K562 (cell line): ENCODE measurements at regions not wholly inside any gene's neighbourhood (a gene's known extent, or its start where the extent isn't known, plus 50 kb on each side); places are given as distances from the start of the nearest gene placed in this dataset.

Experiments used
- ATAC-seq: fragments of 200-7000 bp; cut with Tn5 transposase; 3 replicates; pipeline ENCODE4 v1.9.1; 2020; ENCODE audit warnings: moderate library complexity
- BruUV-seq: library from RNA; stranded (reverse); fragments of 400-500 nt; replicated peaks from 2 replicates; lab custom pipeline; 2021; lab: Mats Ljungman, UMichigan
- CTCF ChIA-PET: fragments of 300-600 bp; formaldehyde crosslinking; extraction: SDS; loops from one replicate; lab custom pipeline; 2021; ENCODE audit warnings: low intra/inter-chr PET ratio; lab: Yijun Ruan, JAX
- POLR2A ChIA-PET: fragments of 300-600, 350-650 bp; sonication (Branson Sonifier 250); formaldehyde crosslinking; extraction: SDS; loops from one replicate; lab custom pipeline; 2021; ENCODE audit warnings: antibody characterized with exemption, inconsistent platforms; lab: Yijun Ruan, JAX
- DNase-seq, 4 experiments: peaks; one replicate each; pipeline versions ENCODE4 v3.0.0 to v3.0.0-alpha.2; 2011 to 2018; ENCODE audit warnings: low spot score in 3 of 4, mixed read lengths in 3 of 4; ENCODE audit errors: extremely low read depth in 1 of 4
- FAIRE-seq: peaks from 2 replicates; lab custom pipeline; 2011; peaks lifted over from hg19 to GRCh38; lab: Jason Lieb, UNC
- H2AFZ ChIP-seq: 2 replicates; pipeline ENCODE4 v1.6.0; 2011; ENCODE audit warnings: low read depth, low read length, control low read depth, inconsistent platforms
- H3K27ac ChIP-seq: fragments of 200-600 bp; 3 replicates; pipeline ENCODE4 v1.8.0; 2011; ENCODE audit warnings: low read depth, mild to moderate bottlenecking, control low read depth, inconsistent platforms, low read length, moderate library complexity, mixed read lengths; ENCODE audit errors: extremely low read depth
- H3K27me3 ChIP-seq, 2 experiments: fragments of 300-600 bp in 1 of 2; 2 replicates in 1 of 2; 3 replicates in 1 of 2; pipeline versions ENCODE4 v1.6.0 to v1.8.0; 2011; ENCODE audit warnings: inconsistent platforms in 2 of 2, low read length in 2 of 2, mild to moderate bottlenecking in 1 of 2, mixed read lengths in 1 of 2, moderate library complexity in 1 of 2; ENCODE audit not compliant: control insufficient read depth in 2 of 2, insufficient read depth in 2 of 2
- H3K36me3 ChIP-seq: fragments of 300-600 bp; 3 replicates; pipeline ENCODE4 v1.8.0; 2011; ENCODE audit warnings: mild to moderate bottlenecking, low read length, inconsistent platforms; ENCODE audit not compliant: control insufficient read depth, insufficient read depth
- H3K4me1 ChIP-seq, 2 experiments: fragments of 200-600 bp in 1 of 2; replicated peaks in 1 of 2; 2 replicates in 1 of 2; 3 replicates in 1 of 2; pipeline versions ENCODE4 v1.5.1 to v1.8.0; 2011; ENCODE audit warnings: inconsistent platforms in 2 of 2, low read length in 2 of 2, mild to moderate bottlenecking in 1 of 2, mixed read lengths in 1 of 2, moderate library complexity in 1 of 2; ENCODE audit not compliant: control insufficient read depth in 2 of 2, insufficient read depth in 2 of 2
- H3K4me2 ChIP-seq: 2 replicates; pipeline ENCODE4 v1.6.1; 2011; ENCODE audit warnings: low read length, control low read depth, inconsistent platforms, mixed read lengths; ENCODE audit not compliant: insufficient read depth
- H3K4me3 ChIP-seq: fragments of 200-600 bp; sonication (generic), shearing (Covaris generic); 2 replicates; pipeline ENCODE4 v1.5.1; 2016; ENCODE audit warnings: control low read depth, inconsistent platforms
- H3K79me2 ChIP-seq: fragments of 200-600 bp; 3 replicates; pipeline ENCODE4 v1.8.0; 2011; ENCODE audit warnings: low read length, inconsistent platforms; ENCODE audit not compliant: control insufficient read depth, insufficient read depth
- H3K9ac ChIP-seq, 2 experiments: 2 replicates each; pipeline versions ENCODE4 v1.6.0 to v1.6.1; 2011; ENCODE audit warnings: low read depth in 2 of 2, low read length in 2 of 2, control low read depth in 1 of 2, inconsistent platforms in 1 of 2, mild to moderate bottlenecking in 1 of 2, mixed read lengths in 1 of 2; ENCODE audit not compliant: insufficient read depth in 1 of 2
- H3K9me1 ChIP-seq: one replicate; pipeline ENCODE4 v1.6.0; 2011; ENCODE audit warnings: inconsistent platforms, mild to moderate bottlenecking, low read length, moderate library complexity; ENCODE audit not compliant: control insufficient read depth, insufficient read depth
- H3K9me3 ChIP-seq: replicated peaks from 2 replicates; pipeline ENCODE4 v1.5.1; 2011; ENCODE audit warnings: low read depth, low read length, inconsistent platforms; ENCODE audit not compliant: control insufficient read depth, insufficient read depth
- H4K20me1 ChIP-seq: replicated peaks from 2 replicates; pipeline ENCODE4 v1.6.1; 2011; ENCODE audit warnings: low read length, inconsistent platforms, mixed read lengths; ENCODE audit not compliant: control insufficient read depth, insufficient read depth
- NR2F6 ChIP-seq: fragments of 450-650 bp; formaldehyde crosslinking; IDR thresholded peaks from 2 replicates; pipeline ENCODE4 v1.4.0; 2020; ENCODE audit warnings: mild to moderate bottlenecking
- ZNF316 ChIP-seq: fragments of 450-650 bp; IDR thresholded peaks from 2 replicates; pipeline ENCODE4 v1.6.1; 2016
- ZNF384 ChIP-seq: IDR thresholded peaks from 2 replicates; pipeline ENCODE4 v1.6.1; 2012; ENCODE audit warnings: low read depth, low read length, improper control_type of control experiment
- WGBS: fragments of 100-300 bp; shearing (Covaris generic); methylation state at CpG from one replicate; pipeline ENCODE4 v1.1.6; 2016; ENCODE audit warnings: low coverage, mixed read lengths; ENCODE audit not compliant: insufficient coverage; ENCODE audit errors: missing lambda C conversion rate; 5-methylcytosine and 5-hydroxymethylcytosine counted together
- in situ Hi-C: fragments of 300-500 bp; cut with MboI; formaldehyde crosslinking; loops from 4 replicates; pipeline ENCODE4 v1.15.0; 2018; ENCODE audit warnings: inconsistent platforms, mixed read lengths
- intact Hi-C: fragments of 100-400 bp; cut with micrococcal nuclease; formaldehyde crosslinking; loops from 2 replicates; pipeline ENCODE4 v1.14.2; 2022
- TF ChIP-seq, protein P1 (sequence below): fragments of 450-650 bp; IDR thresholded peaks from 2 replicates; pipeline ENCODE4 v1.6.1; 2018; ENCODE audit warnings: mild to moderate bottlenecking, low read depth; ENCODE audit not compliant: partially characterized antibody

DNA sequence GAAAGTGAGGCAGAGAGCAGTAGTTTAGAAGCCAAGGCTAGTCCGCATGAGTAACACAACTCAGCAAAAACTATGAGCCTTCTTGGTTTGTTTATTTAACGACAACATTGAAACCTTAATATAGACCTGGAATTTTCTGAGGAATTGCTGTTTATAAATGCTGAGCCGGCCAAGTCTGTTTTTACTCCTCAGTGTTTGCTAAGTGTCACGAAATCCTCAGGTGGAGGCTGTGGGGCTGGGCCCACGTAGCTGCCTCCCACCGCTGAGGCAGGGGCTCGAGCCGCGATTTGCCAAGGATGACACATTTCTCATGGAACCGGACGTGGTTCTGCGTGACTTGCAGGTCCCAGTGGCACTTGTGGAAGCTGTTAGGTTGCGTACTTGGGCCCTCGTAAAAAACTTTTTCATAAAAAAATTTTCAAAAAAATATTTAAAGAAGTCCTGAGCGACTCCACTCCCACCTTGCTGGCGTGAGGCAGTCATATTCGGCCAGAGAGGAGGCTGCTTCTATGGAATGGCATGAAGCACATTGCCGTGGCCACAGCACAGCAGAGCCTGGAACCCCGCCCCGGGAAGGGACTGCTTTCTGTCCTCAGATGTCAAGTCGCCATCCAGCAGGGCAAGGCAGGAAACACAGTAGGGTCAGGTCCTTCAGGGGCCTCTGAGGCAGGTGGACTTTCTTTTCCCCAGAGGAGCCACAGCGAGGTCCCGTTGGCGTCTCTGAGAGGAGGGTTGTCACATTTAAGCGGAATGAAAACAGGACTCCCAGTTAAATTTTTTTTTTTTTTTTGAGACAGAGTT is 64.8 kb upstream of the PCSK6 start:
- H3K9me3 ChIP-seq, result no peaks in the 10 kb centered on the region
- no TSS peak for BruUV-seq
- H3K4me3 ChIP-seq, result no peak overlapping the region
- H3K27ac ChIP-seq, result no peak overlapping the region
- H4K20me1 ChIP-seq, result peaks cover 4% of the 10 kb centered on the region; the same call in 1 of the 2 replicates
- WGBS, result 5% methylated on average over 25 of the region's 25 CpGs
- no peak overlapping the region for H3K4me2 ChIP-seq
- ChIA-PET CTCF (no interaction called here), POLR2A (no interaction called here)
- in situ Hi-C loops, result no loop called here
- DNase-seq (no peak), FAIRE-seq (no peak), ATAC-seq (peak; percentile 32; the same call in 2 of the 3 replicates)
- no peaks in the 10 kb centered on the region for H3K9me1 ChIP-seq
- no peaks in the 10 kb centered on the region for H3K4me1 ChIP-seq
- peaks cover 74 to 80% of the 10 kb centered on the region in 2 experiments for H3K27me3 ChIP-seq
- H3K36me3 ChIP-seq, result no peaks in the 10 kb centered on the region
- intact Hi-C loops, result no loop called here
- 0 out of 2 replicates have a peak, but pooled peaks have one; percentile 9 for TF ChIP-seq ZNF316
- TF ChIP-seq ZNF384, result no peak
- H3K9ac ChIP-seq, result peak overlapping the region in 1 of 2 experiments; percentile 66; a peak in 1 of 4 replicates
- no peaks in the 10 kb centered on the region for H3K79me2 ChIP-seq
- H2AFZ ChIP-seq, result no peak overlapping the region

DNA sequence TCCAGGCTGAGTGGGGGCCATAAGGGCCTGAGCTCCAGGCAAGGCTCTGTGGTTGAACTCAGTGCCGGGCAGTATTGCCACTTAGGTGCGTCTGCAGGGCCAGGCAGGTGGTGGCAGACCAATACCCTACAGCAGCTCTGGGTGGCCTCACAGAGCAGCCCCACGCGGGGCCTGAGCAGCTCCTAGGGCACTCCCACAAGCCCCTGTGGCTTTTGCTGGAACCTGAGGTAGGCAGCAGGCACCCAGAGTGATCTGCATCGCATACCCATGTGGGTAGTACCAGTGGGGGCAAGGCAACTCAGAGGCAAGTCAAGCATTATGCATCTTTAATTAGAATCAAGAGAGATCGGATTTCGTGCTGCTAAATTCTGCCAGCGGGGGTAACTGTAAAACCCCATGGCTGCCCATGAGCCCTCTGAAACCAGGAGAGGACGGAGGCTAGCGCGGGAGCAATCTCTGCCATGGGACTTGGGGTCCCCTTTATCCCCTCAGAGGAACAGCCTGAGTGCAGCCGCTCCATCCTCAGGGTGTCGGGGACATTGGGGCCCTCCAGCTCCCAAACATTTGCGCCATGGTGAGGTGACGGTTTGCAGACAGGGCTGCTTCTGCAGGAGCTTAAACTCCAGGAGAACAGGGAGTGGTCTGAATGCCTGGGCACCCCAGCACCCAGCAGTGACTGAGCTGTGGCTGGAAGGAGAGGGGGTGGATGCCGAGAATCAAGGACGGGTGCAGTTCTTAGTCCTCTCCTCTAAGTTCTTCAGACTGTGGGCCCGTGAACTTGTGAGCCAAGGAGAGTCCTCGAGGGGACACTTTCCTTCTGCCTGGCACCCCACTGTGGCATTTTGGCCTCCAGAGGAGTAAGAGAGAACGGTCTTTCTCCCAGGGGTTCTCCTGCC is 62.4 kb upstream of the PCSK6 start:
- no peak overlapping the region for H2AFZ ChIP-seq
- H4K20me1 ChIP-seq, result peaks cover 4% of the 10 kb centered on the region; the same call in 1 of the 2 replicates
- TF ChIP-seq, protein P1, sequence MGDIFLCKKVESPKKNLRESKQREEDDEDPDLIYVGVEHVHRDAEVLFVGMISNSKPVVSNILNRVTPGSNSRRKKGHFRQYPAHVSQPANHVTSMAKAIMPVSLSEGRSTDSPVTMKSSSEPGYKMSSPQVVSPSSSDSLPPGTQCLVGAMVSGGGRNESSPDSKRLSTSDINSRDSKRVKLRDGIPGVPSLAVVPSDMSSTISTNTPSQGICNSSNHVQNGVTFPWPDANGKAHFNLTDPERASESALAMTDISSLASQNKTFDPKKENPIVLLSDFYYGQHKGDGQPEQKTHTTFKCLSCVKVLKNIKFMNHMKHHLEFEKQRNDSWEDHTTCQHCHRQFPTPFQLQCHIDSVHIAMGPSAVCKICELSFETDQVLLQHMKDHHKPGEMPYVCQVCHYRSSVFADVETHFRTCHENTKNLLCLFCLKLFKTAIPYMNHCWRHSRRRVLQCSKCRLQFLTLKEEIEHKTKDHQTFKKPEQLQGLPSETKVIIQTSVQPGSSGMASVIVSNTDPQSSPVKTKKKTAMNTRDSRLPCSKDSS, result no peak
- no peak for TF ChIP-seq NR2F6 (CRISPR knock-in tag)
- peaks cover 2% of the 10 kb centered on the region; the same call in 1 of the 2 replicates for H3K9me3 ChIP-seq
- H3K27me3 ChIP-seq, result peaks cover 57 to 67% of the 10 kb centered on the region in 2 experiments
- in situ Hi-C loops (no loop called here), intact Hi-C loops (no loop called here)
- H3K4me3 ChIP-seq, result no peak overlapping the region
- H3K27ac ChIP-seq, result no peak overlapping the region
- no peak overlapping the region for H3K4me2 ChIP-seq
- FAIRE-seq (no peak), ATAC-seq (peak; percentile 22; the same call in 1 of the 3 replicates), DNase-seq (no peak)
- H3K4me1 ChIP-seq, result no peaks in the 10 kb centered on the region
- CTCF ChIA-PET, result no interaction called here
- POLR2A ChIA-PET, result interaction anchor here (0.6 to 1.1 kb wide), 5 partner anchors 11 to 198 kb away, joined by 3 read pairs; no protein-coding TSS in a partner anchor
- no peaks in the 10 kb centered on the region for H3K79me2 ChIP-seq
- no TSS peak for BruUV-seq
- H3K9me1 ChIP-seq, result no peaks in the 10 kb centered on the region
- no peak overlapping the region for H3K9ac ChIP-seq
- H3K36me3 ChIP-seq, result no peaks in the 10 kb centered on the region
- WGBS, result 1% methylated on average over 20 of the region's 20 CpGs
